ENCODE measurements at regions not wholly inside any gene's neighbourhood (a gene's known extent, or its start where the extent isn't known, plus 50 kb on each side); places are given as distances from the start of the nearest gene placed in this dataset.
A peak's percentile ranks its signal among the peaks of the same experiment; 100 is the strongest.
"Not testable (repeated sequence)": the region's sequence is repeated elsewhere in the genome, so short reads cannot be mapped to it uniquely, and the experiment has no call there.

DNA sequence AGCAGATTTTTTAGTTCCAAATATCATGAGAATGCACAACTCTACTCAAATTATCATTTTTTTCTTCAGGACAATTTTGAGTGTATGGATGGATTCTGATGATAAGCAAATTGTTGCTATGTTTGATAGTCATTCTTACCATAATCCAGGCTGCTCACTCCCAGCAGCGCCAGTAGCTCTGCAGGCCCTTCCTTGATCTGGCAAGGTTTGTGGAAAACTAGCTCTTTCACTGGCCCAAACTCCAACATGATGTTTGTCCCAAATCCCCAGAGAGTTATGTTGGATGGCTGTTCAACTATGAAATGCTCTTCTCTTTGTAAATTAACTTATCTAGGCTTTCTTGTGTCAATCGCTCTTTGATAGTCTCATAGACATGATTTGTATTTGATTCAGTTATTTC is 933.7 kb downstream of the DNAJB9 start:
- DNase-seq = no peak

DNA sequence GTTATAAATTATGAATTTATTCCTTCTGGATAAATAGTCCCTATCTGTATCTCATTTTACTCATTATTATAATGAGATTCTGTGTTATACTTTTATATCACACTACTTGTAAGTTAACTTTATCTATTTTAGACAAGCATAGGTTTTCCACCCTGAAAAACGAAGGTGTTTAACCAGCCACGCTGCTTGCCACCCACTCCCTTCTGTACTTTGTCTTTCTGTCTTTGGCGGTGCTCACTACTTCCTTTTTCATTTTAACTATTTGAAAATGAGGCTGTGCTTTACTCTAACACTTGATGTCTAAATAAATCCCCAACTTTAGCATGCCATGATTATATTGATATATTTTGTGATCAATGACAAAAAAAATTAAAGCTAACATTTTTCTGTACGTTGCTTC is 952.9 kb downstream of the DNAJB9 start:
- no peak for DNase-seq

DNA sequence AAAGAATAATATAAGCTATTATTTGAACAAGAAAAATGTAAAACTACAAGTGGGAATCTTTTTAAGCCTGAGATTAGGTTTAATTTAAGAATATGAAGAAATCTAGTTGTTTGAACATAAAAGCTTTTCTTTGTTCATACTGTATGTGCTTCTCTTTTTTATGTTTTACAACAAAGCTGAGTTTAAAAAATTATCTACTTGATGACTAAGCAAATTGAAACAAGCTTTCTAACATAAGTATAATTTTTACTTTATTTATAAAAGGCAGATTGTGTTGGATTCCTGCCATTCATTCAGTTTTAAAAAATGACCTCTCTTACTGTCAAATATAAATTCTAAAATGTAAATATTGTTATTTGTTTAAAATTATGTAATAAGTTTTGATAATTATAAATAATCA is 958.2 kb downstream of the DNAJB9 start:
- DNase-seq = no peak

DNA sequence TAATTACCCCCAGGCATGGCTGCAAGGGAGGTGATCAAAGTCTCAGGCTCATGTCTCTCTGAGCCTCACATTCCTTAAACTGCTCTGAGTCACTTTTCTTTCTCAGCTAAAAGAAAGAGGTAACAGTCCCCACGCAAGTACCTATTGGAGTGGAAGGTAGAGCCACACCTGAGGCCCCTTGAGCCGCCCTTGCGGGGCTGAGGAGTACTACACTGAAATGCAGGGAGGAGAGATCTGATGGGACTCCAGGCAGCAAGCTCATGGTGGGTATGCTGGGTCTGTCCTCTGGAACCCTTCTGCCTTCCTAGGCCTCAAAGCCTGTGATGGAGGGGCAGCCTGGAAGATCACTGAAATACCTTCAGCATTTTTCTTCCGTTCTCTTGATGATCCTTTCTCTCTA is 960.0 kb downstream of the DNAJB9 start:
- DNase-seq = no peak

DNA sequence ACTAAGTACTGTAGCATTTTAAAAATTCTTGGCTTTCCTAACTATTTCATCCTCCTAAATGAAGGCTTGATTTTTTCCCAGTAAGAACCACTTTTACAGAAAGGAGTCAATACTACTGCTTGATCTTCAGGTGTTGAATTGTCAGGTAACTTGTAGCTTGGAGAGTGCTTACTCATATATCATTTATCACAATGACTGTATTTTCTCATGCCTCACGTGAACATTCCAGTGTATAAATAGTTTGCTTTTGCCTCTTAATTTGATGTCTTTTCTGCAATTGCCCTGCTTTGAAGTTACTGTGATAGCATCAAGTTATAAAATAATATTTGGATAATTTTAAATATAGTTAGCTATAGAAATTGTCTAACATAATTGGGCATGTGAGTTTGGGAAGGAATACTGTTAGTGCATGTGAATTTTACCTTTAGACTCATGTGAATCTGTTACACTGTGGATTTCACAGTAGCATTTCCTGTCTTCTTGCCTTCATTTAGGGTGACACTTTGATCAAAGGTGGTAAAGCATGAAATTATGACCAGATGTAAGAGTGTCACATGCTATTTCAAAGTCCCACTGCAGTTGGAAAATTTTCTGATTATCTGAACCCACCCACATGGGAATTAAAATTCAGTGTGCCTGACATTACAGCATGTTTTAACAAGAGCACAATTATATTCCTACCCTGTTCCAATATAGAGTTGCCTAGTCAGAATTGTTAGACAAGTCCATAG is 962.8 kb downstream of the DNAJB9 start:
- no peak for DNase-seq

DNA sequence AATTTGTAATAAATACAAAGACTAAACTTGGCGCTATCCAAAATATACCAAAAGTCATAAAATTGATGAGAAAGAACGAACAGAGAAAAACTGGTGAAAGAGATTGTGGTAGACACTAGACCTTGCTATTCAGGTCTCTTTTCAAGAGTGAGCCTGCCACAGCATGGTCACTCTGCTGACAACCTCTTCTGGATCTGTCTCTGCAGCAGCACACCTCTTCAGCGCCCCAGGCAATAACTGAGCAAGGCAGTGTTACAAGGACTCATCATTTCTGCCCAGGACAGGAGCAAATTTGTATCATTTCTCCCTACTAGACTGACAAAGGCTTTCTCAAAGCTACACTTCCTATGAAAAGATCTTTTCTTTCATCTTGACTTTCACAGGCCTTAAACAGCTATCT is 976.0 kb downstream of the DNAJB9 start:
- no peak for DNase-seq

DNA sequence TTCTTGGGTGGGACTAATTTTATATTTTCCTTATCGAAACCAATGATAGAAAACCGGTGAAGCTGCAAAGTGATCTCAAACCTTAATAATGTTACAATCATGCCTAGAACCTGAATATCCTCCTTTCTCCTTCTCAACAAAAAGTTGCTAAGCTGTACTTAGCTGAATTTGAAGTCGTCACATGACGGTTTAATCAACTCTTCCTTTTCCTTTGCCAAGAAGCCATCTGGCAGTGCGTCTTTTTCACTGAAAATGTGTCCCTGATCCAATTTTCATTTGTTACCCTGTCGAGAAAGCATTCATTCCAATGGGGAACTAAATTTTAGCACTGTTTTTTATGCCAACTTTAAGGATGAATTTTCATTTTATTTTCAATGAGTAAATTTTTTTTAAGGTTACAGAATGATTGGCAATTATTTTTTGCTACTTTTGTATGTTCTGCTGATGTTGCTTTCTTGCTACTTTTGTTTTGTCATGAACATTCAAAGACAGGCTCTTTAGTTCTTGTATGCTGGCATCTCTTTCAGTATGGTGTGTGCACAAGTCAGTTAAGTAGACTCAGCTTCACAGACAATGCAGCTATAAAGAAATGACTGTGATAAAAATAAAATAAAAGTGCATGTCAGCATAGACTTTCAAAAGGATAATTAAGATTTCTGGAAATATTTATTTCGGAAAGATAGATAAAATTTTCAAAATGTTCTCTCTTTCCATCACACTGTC is 980.0 kb downstream of the DNAJB9 start:
- no peak for DNase-seq

DNA sequence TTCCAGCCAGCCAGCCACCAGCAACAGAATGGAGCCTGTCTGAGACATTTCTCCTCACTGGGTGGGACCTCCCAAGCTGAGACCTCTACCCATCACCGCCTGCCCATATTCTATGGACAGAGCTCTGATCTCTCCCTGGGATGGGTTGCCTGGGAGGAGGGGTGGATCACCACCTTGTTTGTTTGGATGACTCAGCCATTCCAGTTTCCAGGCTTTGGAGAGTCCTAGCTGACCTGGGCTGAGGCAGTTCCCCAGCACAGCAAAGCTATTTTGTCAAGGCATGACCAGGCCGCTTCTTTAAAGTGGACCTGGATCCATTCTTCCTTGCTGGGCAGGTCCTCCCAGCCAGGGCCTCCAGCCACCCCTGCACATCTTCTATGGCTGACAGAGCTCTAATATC is 982.3 kb downstream of the DNAJB9 start:
- no peak for DNase-seq

DNA sequence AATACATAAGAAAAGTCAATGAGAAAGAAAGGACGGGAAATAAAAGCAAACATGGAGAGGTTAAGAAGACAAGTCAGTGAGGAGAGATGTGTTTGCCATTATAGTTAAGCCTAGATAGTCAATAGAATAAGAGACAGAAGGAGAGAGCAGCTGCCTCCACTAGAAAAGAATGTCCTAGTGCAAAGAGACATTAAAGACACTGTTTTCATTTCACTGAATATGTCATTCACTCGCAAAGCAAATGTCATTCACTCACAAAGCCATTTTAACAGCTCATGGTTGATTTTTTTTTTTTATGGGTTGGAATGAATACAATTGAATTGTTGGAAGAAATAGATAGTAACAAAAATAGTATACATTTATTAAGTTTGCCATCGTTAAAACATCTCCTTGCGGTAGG is 1007.6 kb downstream of the DNAJB9 start:
- no peak for DNase-seq

DNA sequence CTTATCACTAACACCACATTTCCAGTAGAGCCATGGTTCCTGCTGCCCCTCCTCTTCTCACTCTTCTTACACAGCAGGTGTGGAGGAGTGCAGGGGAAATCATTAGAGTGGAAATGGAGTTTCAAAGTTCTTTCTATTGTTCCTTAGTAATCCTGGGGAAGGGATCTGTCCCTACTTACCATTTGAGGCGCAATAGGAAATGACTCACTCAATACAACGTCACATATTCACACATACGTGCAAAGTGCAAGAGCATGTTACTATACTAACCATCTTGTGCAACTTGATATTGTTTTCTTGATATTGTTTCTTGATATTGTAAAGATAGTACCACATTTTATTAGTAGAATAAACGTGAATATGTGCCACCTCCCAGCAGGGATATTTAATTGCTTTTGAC is 1010.2 kb downstream of the DNAJB9 start:
- DNase-seq = no peak

DNA sequence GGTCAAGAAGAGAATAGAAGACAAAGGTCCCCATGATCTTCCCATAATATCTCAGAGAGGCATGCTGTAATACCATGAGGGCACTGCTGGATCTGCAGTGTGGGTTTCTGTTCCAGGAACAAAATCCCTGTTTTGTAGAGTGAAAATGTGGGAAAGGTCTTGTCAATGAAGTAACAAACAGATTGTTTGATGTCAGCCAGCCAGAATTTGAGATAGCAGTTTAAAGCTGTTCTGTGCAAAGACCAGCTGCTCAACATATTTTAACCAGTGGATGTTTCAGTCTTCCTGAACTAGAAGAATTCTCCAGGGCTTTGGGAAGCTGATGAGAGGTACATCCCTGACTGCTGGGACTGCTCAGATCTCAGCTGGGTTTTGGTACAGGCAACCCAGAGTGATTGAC is 1012.5 kb downstream of the DNAJB9 start:
- DNase-seq = no peak

DNA sequence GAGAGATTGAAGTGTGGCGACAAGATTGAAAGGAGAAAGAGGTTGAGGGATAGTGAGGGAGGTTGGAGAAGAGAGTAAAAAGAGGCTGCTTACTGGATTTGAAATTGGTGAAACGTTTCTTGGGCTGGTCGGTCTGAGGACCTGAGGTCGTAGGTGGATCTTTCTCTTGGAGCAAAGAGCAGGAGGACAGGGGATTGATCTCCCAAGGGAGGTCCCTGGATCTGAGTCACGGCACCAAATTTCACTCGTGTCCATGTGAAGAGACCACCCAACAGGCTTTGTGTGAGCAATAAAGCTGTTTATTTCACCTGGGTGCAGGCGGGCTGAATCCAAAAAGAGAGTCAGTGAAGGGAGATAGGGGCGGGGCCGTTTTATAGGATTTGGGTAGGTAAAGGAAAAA is 1027.3 kb downstream of the DNAJB9 start:
- DNase-seq = not testable (repeated sequence)

DNA sequence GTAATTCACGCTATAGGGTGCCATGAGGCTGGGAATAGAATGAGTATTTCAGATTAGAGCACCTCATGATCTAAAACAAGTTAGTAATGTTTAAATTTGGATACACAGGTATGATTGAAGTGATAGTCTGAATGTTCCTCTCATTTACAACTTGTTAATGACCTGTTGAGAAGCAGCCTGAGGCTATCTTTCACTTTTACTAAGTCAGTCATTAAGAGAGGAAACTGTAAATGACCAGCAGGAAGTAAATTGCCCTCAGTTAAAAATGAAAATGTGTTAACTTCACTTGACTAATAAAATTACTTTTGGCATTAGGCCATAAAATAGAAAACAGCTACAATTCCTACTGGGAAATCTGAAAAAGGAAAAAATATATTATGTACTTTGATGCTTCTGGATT is 1042.0 kb downstream of the DNAJB9 start:
- peak; percentile 33 for DNase-seq

DNA sequence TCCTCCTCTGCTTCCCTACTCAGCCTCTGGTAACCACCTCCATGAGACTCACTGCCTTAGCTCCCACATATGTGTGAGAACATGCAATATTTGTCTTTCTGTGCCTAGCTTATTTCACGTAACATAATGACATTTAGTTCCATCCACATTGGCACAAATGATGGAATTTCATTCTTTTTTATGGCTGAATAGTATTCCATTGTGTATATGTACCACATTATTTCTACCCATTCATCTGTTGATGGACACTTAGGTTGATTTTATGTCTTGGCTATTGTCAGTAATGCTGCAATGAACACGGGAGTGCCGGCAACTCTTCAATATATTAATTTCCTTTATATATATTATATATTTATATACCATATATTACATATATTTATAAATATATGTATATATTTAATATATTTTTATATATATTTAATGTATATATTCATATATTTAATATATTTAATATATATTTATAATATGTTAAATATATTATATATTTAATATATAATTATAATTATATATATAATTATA is 1046.9 kb downstream of the DNAJB9 start:
- no peak for DNase-seq

DNA sequence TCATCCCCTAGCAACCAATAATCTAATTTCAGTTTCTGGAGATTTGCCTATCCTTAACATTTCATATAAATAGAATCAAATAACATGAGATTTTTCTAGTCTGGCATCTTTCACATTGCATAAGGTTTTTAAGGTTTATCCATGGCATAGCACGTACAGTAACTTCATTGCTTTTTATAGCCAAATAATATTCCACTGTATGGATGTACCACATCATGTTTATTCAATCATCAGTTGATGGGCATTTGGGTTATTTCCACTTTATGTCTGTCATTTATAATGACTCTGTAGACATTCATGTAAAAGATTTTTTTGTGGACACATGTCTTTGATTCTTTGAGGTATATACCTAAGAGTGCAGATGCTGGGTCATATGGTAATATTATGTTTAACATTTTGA is 1052.6 kb downstream of the DNAJB9 start:
- DNase-seq = no peak

DNA sequence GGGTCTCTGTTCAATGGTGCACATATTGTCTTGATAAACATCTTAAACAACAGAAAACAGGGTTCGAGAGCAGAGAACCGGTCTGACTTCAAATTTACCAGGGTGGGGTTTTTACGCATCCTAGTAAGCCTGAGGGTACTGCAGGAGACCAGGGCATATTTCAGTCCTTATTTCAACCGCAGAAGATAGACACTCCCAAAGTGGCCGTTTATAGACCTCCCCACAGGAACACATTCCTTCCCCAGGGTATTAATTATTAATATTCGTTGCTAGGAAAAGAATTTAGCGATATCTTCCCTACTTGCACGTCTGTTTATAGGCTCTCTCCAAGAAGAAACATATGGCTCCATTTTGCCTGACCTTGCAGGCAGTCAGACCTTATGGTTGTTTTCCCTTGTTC is 1063.2 kb downstream of the DNAJB9 start:
- not testable (repeated sequence) for DNase-seq

DNA sequence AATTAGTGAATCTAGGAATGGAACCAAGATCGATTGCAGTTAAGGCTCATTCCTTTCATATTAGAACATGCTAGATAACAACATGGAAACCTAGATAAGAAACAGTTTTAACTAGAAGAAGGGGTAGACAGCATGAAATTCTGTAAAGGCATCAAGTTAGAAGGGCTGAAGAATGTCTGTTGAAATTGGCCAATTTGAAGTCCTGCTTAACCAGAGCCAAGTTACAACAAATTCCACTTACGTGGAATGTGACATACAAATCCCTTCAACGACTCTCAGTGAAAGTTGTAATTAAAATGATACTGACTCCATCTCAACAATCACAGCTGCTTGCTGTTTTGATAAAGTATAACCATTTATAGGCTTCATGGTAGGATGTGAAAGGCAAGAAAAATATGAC is 1065.7 kb downstream of the DNAJB9 start:
- DNase-seq = no peak

DNA sequence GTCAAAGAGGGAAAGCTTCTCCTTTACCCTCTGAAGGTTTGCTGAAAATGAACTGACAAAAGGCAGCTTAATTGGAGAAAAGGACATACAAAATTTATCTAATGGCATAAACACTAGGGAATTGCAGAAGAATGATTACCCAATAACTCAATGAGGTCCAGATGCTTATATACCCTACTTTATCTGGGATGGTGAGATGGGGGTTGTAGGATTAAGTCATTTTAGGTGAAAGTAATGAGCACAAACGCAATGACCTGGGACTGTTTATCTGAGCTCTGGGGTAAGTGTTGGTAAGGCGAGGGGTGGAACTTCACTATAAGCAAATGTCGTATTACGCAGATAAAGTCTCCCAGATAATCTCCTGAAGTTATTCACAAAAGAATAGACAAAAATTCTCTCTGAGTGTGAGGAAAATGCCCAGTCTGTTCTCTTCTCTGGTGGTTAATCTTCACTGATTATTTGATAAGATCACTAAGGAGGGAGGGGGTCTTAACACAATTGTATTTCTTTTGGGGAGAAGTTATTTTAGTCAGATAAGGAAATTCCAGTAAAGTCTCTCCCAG is 1067.8 kb downstream of the DNAJB9 start:
- DNase-seq = no peak

DNA sequence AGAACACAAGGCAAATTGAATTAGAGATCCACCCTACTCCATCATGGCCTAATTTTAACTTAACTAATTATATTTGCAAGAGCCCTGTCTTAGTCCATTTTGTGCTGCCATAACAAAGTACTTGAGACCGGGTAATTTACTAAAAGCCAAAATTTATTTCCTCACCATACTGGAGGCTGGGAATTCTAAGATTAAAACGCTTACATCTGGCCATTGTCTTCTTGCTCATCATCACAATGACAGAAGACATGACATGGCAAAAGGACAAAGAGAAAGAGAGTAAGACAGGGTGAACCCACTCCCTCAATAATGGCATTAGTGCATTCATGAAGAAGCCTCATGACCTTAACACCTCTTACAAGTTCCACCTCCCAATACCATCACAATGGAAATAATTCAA is 1068.6 kb downstream of the DNAJB9 start:
- DNase-seq = no peak

DNA sequence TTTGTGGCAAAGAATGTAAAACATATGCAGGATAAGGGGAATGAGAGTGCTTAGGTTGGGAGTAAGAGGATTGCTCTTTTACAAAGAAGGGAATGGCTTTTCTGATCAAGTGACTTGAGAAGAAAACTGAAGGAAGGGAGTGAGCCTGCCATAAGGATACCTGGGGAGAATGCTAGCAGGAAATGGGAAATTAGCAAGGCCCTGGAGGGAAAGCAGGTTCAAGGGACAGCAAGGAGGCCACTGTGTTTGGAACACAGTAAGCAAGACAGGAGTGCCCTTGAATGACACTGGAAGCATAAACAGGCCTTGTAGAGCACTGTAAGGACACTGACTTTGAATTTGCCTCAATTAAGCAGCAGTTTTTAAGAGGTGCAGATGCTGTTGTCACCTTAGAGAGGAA is 1069.9 kb downstream of the DNAJB9 start:
- DNase-seq = no peak

DNA sequence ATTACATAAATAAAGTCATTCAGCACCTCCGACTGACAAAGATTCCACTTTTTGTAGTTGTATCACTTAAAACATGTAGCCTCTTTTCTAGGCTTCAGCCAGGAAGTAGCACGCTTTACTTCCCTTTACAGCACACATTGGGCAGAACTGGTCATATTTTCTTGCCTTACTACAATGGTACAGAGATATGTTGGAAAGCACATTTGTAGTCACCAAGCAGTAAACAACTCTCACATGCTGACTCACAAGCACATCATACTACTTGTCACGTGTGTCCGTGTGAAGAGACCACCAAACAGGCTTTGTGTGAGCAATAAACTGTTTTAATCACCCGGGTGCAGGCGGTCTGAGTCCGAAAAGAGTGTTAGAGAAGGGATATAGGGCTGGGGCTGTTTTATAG is 1071.8 kb downstream of the DNAJB9 start:
- no peak for DNase-seq

DNA sequence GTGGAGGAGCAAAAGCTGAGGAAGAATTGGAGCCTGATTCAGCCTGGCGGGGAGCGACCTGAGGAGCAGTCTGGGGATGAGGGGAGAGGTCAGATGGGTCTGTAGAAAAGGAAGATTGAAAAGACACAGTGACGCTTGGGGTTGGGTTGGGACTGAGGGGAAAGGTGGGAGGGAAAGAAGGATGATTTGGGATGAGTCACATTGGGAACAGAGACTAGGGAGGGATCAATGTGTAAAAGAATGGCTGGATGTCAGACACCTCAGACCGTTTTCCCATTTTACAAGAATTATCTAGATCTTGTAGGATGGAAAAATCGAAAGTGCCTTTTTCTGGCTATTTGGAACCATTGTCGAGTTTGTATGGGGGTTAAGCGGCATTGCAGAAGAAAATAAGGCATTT is 1076.5 kb downstream of the DNAJB9 start:
- no peak for DNase-seq

DNA sequence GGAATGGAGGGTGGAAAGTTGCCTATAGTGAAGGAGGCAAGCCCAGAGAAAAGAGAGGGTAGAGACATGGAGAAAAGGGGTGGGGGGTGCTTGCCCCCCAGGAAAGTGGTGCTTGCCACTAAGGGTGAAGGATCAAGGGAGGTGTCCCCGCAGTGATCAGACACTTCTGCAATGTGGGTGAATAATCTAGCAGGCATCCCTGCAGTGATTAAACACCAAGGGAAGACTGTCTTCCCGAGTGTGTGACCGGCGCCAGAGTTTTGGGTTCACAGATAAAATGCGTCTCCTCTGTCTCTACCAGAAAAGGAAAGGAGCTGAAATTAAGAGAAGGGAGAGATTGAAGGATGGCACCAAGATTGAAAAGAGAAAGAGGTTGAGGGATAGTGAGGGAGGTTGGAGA is 1076.9 kb downstream of the DNAJB9 start:
- not testable (repeated sequence) for DNase-seq

DNA sequence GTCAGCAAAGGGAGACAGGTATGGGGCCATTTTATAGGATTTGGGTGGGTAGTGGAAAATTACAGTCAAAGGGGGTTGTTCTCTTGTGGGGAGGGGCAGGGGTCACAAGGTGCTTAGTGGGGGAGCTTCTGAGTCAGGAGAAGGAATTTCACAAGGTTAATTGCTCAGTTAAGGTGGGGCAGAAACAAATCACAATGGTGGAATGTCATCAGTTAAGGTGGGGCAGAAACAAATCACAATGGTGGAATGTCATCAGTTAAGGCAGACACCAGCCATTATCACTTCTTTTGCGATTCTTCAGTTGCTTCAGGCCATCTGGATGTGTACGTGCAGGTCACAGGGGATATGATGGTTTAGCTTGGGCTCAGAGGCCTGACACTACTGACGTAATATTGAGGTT is 1077.6 kb downstream of the DNAJB9 start:
- DNase-seq = not testable (repeated sequence)
